SK-N-SH (cell line): ENCODE measurements at regions not wholly inside any gene's neighbourhood (a gene's known extent, or its start where the extent isn't known, plus 50 kb on each side); places are given as distances from the start of the nearest gene placed in this dataset.
"Not testable (repeated sequence)": the region's sequence is repeated elsewhere in the genome, so short reads cannot be mapped to it uniquely, and the experiment has no call there.

Experiments
- CTCF ChIA-PET: fragments of 300-600, 350-600 bp; formaldehyde crosslinking; extraction: SDS; loops from one replicate; lab custom pipeline; 2021; lab: Yijun Ruan, JAX
- POLR2A ChIA-PET: fragments of 350-600 bp; sonication (Branson Sonifier 250); formaldehyde crosslinking; extraction: SDS; loops from one replicate; lab custom pipeline; 2020; ENCODE audit warnings: antibody characterized with exemption, inconsistent platforms; lab: Yijun Ruan, JAX
- DNase-seq: peaks from one replicate; pipeline ENCODE4 v3.0.0; 2012
- H2AFZ ChIP-seq: fragments of 200-600 bp; sonication (generic); 2 replicates; pipeline ENCODE4 v1.8.1; 2016; ENCODE audit warnings: antibody characterized with exemption, mild to moderate bottlenecking, low read depth
- H3F3A ChIP-seq: fragments of 200-600 bp; sonication (generic); replicated peaks from 2 replicates; pipeline ENCODE3; 2016; ENCODE audit warnings: antibody characterized with exemption, mild to moderate bottlenecking; ENCODE audit not compliant: insufficient read depth
- H3K27ac ChIP-seq, 2 experiments: fragments of 200-500 bp in 1 of 2; fragments of 200-600 bp in 1 of 2; sonication (Bioruptor generic) in 1 of 2; sonication (generic), shearing (Covaris generic) in 1 of 2; 2 replicates each; pipeline versions ENCODE4 v1.5.1 to v1.6.1; 2014 to 2016; ENCODE audit warnings: low read depth in 2 of 2, inconsistent platforms in 1 of 2, low read length in 1 of 2, mild to moderate bottlenecking in 1 of 2, mixed read lengths in 1 of 2
- H3K27me3 ChIP-seq: fragments of 200-600 bp; sonication (generic), shearing (Covaris generic); 2 replicates; pipeline ENCODE4 v1.6.1; 2016; ENCODE audit warnings: mixed run types; ENCODE audit not compliant: insufficient read depth
- H3K36me3 ChIP-seq, 2 experiments: fragments of 200-500 bp in 1 of 2; fragments of 200-600 bp in 1 of 2; sonication (Bioruptor generic) in 1 of 2; sonication (generic) in 1 of 2; replicated peaks in 1 of 2; 2 replicates each; pipeline versions ENCODE3 to v1.5.1; 2014 to 2016; ENCODE audit warnings: low read length in 1 of 2, mild to moderate bottlenecking in 1 of 2; ENCODE audit not compliant: insufficient read depth in 2 of 2, control insufficient read depth in 1 of 2
- H3K4me1 ChIP-seq, 2 experiments: fragments of 200-500 bp in 1 of 2; fragments of 200-600 bp in 1 of 2; sonication (Bioruptor generic) in 1 of 2; sonication (generic), shearing (Covaris generic) in 1 of 2; 2 replicates each; pipeline versions ENCODE4 v1.5.1 to v1.6.1; 2014 to 2016; ENCODE audit warnings: low read depth in 1 of 2, low read length in 1 of 2, mixed run types in 1 of 2; ENCODE audit not compliant: insufficient read depth in 2 of 2, control insufficient read depth in 1 of 2
- H3K4me2 ChIP-seq: fragments of 200-600 bp; sonication (generic), shearing (Covaris generic); 2 replicates; pipeline ENCODE4 v1.6.1; 2017; ENCODE audit warnings: mixed run types
- H3K4me3 ChIP-seq, 2 experiments: fragments of 200-500 bp in 1 of 2; fragments of 200-600 bp in 1 of 2; sonication (Bioruptor generic) in 1 of 2; sonication (generic), shearing (Covaris generic) in 1 of 2; 2 replicates each; pipeline versions ENCODE4 v1.5.1 to v1.8.1; 2014 to 2016; ENCODE audit warnings: low read depth in 2 of 2, inconsistent platforms in 1 of 2, low read length in 1 of 2, mild to moderate bottlenecking in 1 of 2, mixed read lengths in 1 of 2, moderate library complexity in 1 of 2
- H3K79me2 ChIP-seq: fragments of 200-600 bp; sonication (generic); 2 replicates; pipeline ENCODE4 v1.8.1; 2017; ENCODE audit warnings: mild to moderate bottlenecking; ENCODE audit not compliant: insufficient read depth
- H3K9ac ChIP-seq: fragments of 200-600 bp; sonication (generic); 2 replicates; pipeline ENCODE4 v1.6.1; 2017; ENCODE audit warnings: mixed run types
- H3K9me2 ChIP-seq: fragments of 200-600 bp; sonication (generic); 2 replicates; pipeline ENCODE4 v1.6.1; 2017; ENCODE audit warnings: mixed run types
- H3K9me3 ChIP-seq: fragments of 200-600 bp; sonication (generic); 2 replicates; pipeline ENCODE4 v1.6.1; 2017; ENCODE audit warnings: mixed run types, mild to moderate bottlenecking, moderate library complexity
- H4K20me1 ChIP-seq: fragments of 200-600 bp; sonication (generic); 2 replicates; pipeline ENCODE4 v1.6.1; 2017; ENCODE audit warnings: mild to moderate bottlenecking, mixed run types; ENCODE audit not compliant: insufficient read depth
- CHD2 ChIP-seq: fragments of 150-350 bp; IDR thresholded peaks from 2 replicates; pipeline ENCODE4 v1.6.1; 2018; ENCODE audit warnings: low read length; ENCODE audit not compliant: partially characterized antibody
- ELF1 ChIP-seq: IDR thresholded peaks from 2 replicates; pipeline ENCODE4 v1.4.0; 2012
- EP300 ChIP-seq, 2 experiments: IDR thresholded peaks; 2 replicates each; pipeline versions ENCODE4 v1.4.0 to v1.6.1; 2012; ENCODE audit warnings: borderline replicate concordance in 1 of 2, low read depth in 1 of 2, low read length in 1 of 2
- FOXJ3 ChIP-seq: sonication (generic); formaldehyde crosslinking; IDR thresholded peaks from 2 replicates; pipeline ENCODE4 v1.5.1; 2020; ENCODE audit warnings: mild to moderate bottlenecking, missing genetic modification reagents
- FOXM1 ChIP-seq: IDR thresholded peaks from 2 replicates; pipeline ENCODE4 v1.4.0; 2012; ENCODE audit warnings: low read depth, mild to moderate bottlenecking
- GATA2 ChIP-seq: sonication (generic); formaldehyde crosslinking; IDR thresholded peaks from 2 replicates; pipeline ENCODE4 v1.5.0; 2020; ENCODE audit warnings: mild to moderate bottlenecking, missing genetic modification reagents
- IRF3 ChIP-seq: fragments of 150-350 bp; IDR thresholded peaks from 2 replicates; pipeline ENCODE4 v1.6.1; 2016; ENCODE audit warnings: mild to moderate bottlenecking, low read depth, low read length
- JUND ChIP-seq: IDR thresholded peaks from 2 replicates; pipeline ENCODE4 v1.4.0; 2012
- MAX ChIP-seq: IDR thresholded peaks from 2 replicates; pipeline ENCODE4 v1.4.0; 2012; ENCODE audit warnings: low read depth
- MXI1 ChIP-seq: IDR thresholded peaks from 2 replicates; pipeline ENCODE4 v1.6.1; 2012; ENCODE audit warnings: mild to moderate bottlenecking, low read depth, low read length, improper control_type of control experiment
- NRF1 ChIP-seq: IDR thresholded peaks from 2 replicates; pipeline ENCODE4 v1.6.1; 2012; ENCODE audit warnings: low read depth, mild to moderate bottlenecking, low read length
- POLR2AphosphoS5 ChIP-seq: IDR thresholded peaks from 2 replicates; pipeline ENCODE4 v1.6.1; 2012; ENCODE audit warnings: low read depth, low read length
- REST ChIP-seq: IDR thresholded peaks from 2 replicates; pipeline ENCODE4 v1.6.1; 2012; ENCODE audit warnings: mild to moderate bottlenecking, low read depth, low read length, moderate library complexity
- RFX5 ChIP-seq: IDR thresholded peaks from 2 replicates; pipeline ENCODE4 v1.6.1; 2012; ENCODE audit warnings: mild to moderate bottlenecking, improper control_type of control experiment, low read length
- RXRA ChIP-seq: IDR thresholded peaks from 2 replicates; pipeline ENCODE4 v1.4.0; 2012; ENCODE audit warnings: low read depth, mild to moderate bottlenecking, borderline replicate concordance
- TAF1 ChIP-seq: IDR thresholded peaks from 2 replicates; pipeline ENCODE4 v1.6.1; 2012; ENCODE audit warnings: low read depth, mild to moderate bottlenecking, low read length, moderate library complexity, borderline replicate concordance
- TCF12 ChIP-seq: IDR thresholded peaks from 2 replicates; pipeline ENCODE4 v1.4.0; 2012
- USF2 ChIP-seq: fragments of 150-350 bp; IDR thresholded peaks from 2 replicates; pipeline ENCODE4 v1.6.1; 2017; ENCODE audit warnings: antibody characterized with exemption, low read length, low read depth, borderline replicate concordance
- WGBS: methylation state at CpG from one replicate; pipeline ENCODE4 v1.1.6; 2017; ENCODE audit warnings: low lambda C conversion rate; 5-methylcytosine and 5-hydroxymethylcytosine counted together

- Histone ChIP-seq H3F3A (no peaks in the 10 kb centered on the region), H3K9me2 (no peaks in the 10 kb centered on the region), H3K4me2 (no peak overlapping the region), H3K9me3 (no peaks in the 10 kb centered on the region), H2AFZ (no peak overlapping the region), H3K9ac (no peak overlapping the region), H3K36me3 (no peaks in the 10 kb centered on the region), H3K4me1 (no peaks in the 10 kb centered on the region), H4K20me1 (no peaks in the 10 kb centered on the region), H3K79me2 (no peaks in the 10 kb centered on the region), H3K27ac (no peak overlapping the region), H3K27me3 (no peaks in the 10 kb centered on the region), H3K4me3 (no peak overlapping the region)
- POLR2A ChIA-PET: no interaction called here
- TF ChIP-seq POLR2AphosphoS5 (no peak), RFX5 (no peak), NRF1 (no peak), MXI1 (no peak), FOXJ3 (CRISPR knock-in tag) (no peak), CHD2 (no peak), JUND (no peak), GATA2 (CRISPR knock-in tag) (no peak), RXRA (no peak), TCF12 (no peak), MAX (no peak), IRF3 (no peak), TAF1 (no peak), ELF1 (no peak), USF2 (no peak), REST (no peak), FOXM1 (no peak), EP300 (IDR thresholded peaks at IDR 0.05; ENCODE audit: borderline replicate concordance in 1 of 2, low read depth in 1 of 2, low read length in 1 of 2) (no peak)
- CTCF ChIA-PET: no interaction called here
- WGBS: 55% methylated on average over 3 of the region's 3 CpGs
- no peak for DNase-seq
Measured at GRCh38 chr10:131580674-131581073, 269.2 kb upstream of the TCERG1L start.

GRCh38 chr10:131581547-131581946 lies 270.0 kb upstream of the TCERG1L start:
- CTCF ChIA-PET: interaction anchor here (1.5 kb wide), 1 partner anchor 293 kb away, joined by 3 read pairs; no protein-coding TSS in a partner anchor
- H3K4me3 ChIP-seq, H3K27me3 ChIP-seq, H3K9me3 ChIP-seq, H4K20me1 ChIP-seq, H3K27ac ChIP-seq, H3K79me2 ChIP-seq, H3F3A ChIP-seq, H3K9ac ChIP-seq, POLR2A ChIA-PET, DNase-seq, H2AFZ ChIP-seq, H3K4me2 ChIP-seq, H3K36me3 ChIP-seq, H3K9me2 ChIP-seq, H3K4me1 ChIP-seq: not testable (repeated sequence)
- 27% methylated on average over 7 of the region's 7 CpGs for WGBS
